ENCODE measurements at regions not wholly inside any gene's neighbourhood (a gene's known extent, or its start where the extent isn't known, plus 50 kb on each side); places are given as distances from the start of the nearest gene placed in this dataset.

DNA sequence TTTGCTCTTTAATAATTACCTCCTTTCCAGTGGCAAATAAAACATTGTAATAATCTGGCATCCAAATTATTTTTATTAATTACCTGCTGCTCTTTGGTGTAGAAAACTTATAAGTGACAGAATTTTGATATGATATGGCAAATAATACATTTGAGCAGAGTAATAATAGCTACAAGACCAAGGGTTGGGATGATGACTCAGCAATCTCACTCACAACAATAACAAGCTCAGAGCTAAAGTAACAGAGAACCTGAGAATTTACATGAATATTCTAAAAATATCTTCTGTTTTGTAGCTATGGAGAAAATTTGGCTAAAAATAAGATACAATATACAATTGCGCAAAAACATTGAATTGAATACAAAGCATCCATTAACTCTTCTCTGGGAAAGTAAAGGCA lies 480.8 kb upstream of the COBL start:
- TF ChIP-seq MAFK (IDR thresholded peaks at IDR 0.05; ENCODE audit: low read depth, low read length) (peak; percentile 85), MAX (IDR thresholded peaks at IDR 0.05) (no peak)

All from H1 (cell line).